H1 (cell line): ENCODE measurements at regions not wholly inside any gene's neighbourhood (a gene's known extent, or its start where the extent isn't known, plus 50 kb on each side); places are given as distances from the start of the nearest gene placed in this dataset.

Experiments
- BCL11A ChIP-seq, 2 experiments: IDR thresholded peaks; one replicate each; pipeline ENCODE4 v1.6.1; 2011; ENCODE audit warnings: low read depth in 2 of 2, low read length in 2 of 2, mild to moderate bottlenecking in 2 of 2
- BRCA1 ChIP-seq: IDR thresholded peaks from 2 replicates; pipeline ENCODE4 v1.6.1; 2012; ENCODE audit warnings: low read depth, low read length, improper control_type of control experiment
- CEBPB ChIP-seq: IDR thresholded peaks from 2 replicates; pipeline ENCODE4 v1.6.1; 2012; ENCODE audit warnings: low read depth, low read length
- CHD1 ChIP-seq: IDR thresholded peaks from 2 replicates; pipeline ENCODE4 v1.6.1; 2012; ENCODE audit warnings: low read depth, low read length, improper control_type of control experiment
- CTCF ChIP-seq, 3 experiments: IDR thresholded peaks; 1 replicate in 2 of 3; 2 replicates in 1 of 3; pipeline versions ENCODE4 v1.5.1 to v1.6.1; 2011; ENCODE audit warnings: low read length in 3 of 3, mild to moderate bottlenecking in 3 of 3, inconsistent platforms in 2 of 3, low read depth in 1 of 3, moderate library complexity in 1 of 3; ENCODE audit not compliant: insufficient read depth in 1 of 3; ENCODE audit errors: control extremely low read depth in 1 of 3
- GABPA ChIP-seq: IDR thresholded peaks from 2 replicates; pipeline ENCODE4 v1.6.1; 2011; ENCODE audit warnings: mild to moderate bottlenecking, low read length, moderate library complexity, borderline replicate concordance; ENCODE audit not compliant: insufficient read depth
- JUND ChIP-seq: IDR thresholded peaks from 2 replicates; pipeline ENCODE4 v1.6.1; 2011; ENCODE audit warnings: mild to moderate bottlenecking, improper control_type of control experiment, low read length
- MAX ChIP-seq: IDR thresholded peaks from 2 replicates; pipeline ENCODE4 v1.6.1; 2012; ENCODE audit warnings: inconsistent platforms
- RAD21 ChIP-seq, 2 experiments: IDR thresholded peaks in 1 of 2; conservative IDR thresholded peaks in 1 of 2; 2 replicates each; pipeline ENCODE4 v1.6.1; 2011; ENCODE audit warnings: low read depth in 2 of 2, low read length in 2 of 2, improper control_type of control experiment in 1 of 2, inconsistent platforms in 1 of 2, mild to moderate bottlenecking in 1 of 2, moderate library complexity in 1 of 2
- RXRA ChIP-seq: IDR thresholded peaks from 2 replicates; pipeline ENCODE4 v1.6.1; 2011; ENCODE audit warnings: low read depth, mild to moderate bottlenecking, low read length, moderate library complexity; ENCODE audit not compliant: insufficient read depth
- SRF ChIP-seq: IDR thresholded peaks from 2 replicates; pipeline ENCODE4 v1.6.1; 2011; ENCODE audit warnings: mild to moderate bottlenecking, low read depth, low read length, moderate library complexity
- TAF1 ChIP-seq: IDR thresholded peaks from 2 replicates; pipeline ENCODE4 v1.6.1; 2011; ENCODE audit warnings: mild to moderate bottlenecking, low read depth, low read length
- TCF12 ChIP-seq: IDR thresholded peaks from 2 replicates; pipeline ENCODE4 v1.6.1; 2011; ENCODE audit warnings: low read depth, mild to moderate bottlenecking, low read length
- USF2 ChIP-seq: IDR thresholded peaks from 2 replicates; pipeline ENCODE4 v1.6.1; 2011; ENCODE audit warnings: low read length, improper control_type of control experiment

- TF ChIP-seq SRF, result no peak
- TF ChIP-seq BRCA1, result no peak
- TF ChIP-seq CTCF (IDR thresholded peaks at IDR 0.05; ENCODE audit: control extremely low read depth in 1 of 3, insufficient read depth in 1 of 3, low read depth in 1 of 3, low read length in 3 of 3), result no peak
- no peak for TF ChIP-seq CHD1
- TF ChIP-seq TCF12, result no peak
- TF ChIP-seq TAF1, result no peak
- no peak for TF ChIP-seq GABPA
- TF ChIP-seq CEBPB, result no peak
- TF ChIP-seq USF2, result no peak
- TF ChIP-seq MAX, result no peak
- no peak for TF ChIP-seq JUND
- TF ChIP-seq RAD21 (IDR thresholded peaks at IDR 0.05 in 1 of 2, conservative IDR thresholded peaks at IDR 0.05 in 1 of 2; ENCODE audit: low read depth in 2 of 2, low read length in 2 of 2), result no peak
- no peak for TF ChIP-seq RXRA
- TF ChIP-seq BCL11A (IDR thresholded peaks at IDR 0.05; ENCODE audit: low read depth in 2 of 2, low read length in 2 of 2), result no peak
These were observed 376.9 kb upstream of the SPRY2 start for GRCh38 chr13:80717776-80718175.
